ENCODE measurements at regions not wholly inside any gene's neighbourhood (a gene's known extent, or its start where the extent isn't known, plus 50 kb on each side); places are given as distances from the start of the nearest gene placed in this dataset.

DNA sequence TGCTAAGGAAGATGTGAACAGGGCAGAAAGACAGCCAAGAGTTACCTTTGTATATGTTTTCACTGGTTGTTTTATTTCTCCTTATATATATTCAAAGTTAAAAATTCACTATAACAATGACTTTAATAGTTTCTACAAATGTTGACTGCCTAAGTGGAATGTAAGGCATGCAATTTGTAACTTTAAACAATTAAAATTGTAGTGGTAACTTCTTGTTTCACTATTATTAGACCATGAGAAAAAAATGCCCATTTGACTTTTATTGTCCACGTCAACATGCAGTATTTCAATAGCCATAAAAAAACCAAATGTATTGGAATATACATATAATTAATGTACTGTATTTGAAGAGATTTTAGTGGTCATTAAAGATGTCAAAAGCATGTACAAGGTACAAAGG lies 340.7 kb upstream of the CBLB start:
- no peaks in the 10 kb centered on the region for H3K9me3 ChIP-seq
- H3K4me3 ChIP-seq, result no peak overlapping the region
- H3K27me3 ChIP-seq, result no peaks in the 10 kb centered on the region
- H3K36me3 ChIP-seq, result no peaks in the 10 kb centered on the region
- TF ChIP-seq POLR2A (IDR thresholded peaks at IDR 0.05), result no peak
- no peak for TF ChIP-seq CTCF (IDR thresholded peaks at IDR 0.05)
- TF ChIP-seq EP300 (IDR thresholded peaks at IDR 0.05; ENCODE audit: low read depth), result no peak
- no peak for TF ChIP-seq POLR2AphosphoS5 (IDR thresholded peaks at IDR 0.05)
- H3K4me1 ChIP-seq, result peaks cover 0 to 14% (median 0%) of the 10 kb centered on the region in 4 donors
- in situ Hi-C loops (cut with MboI; ENCODE audit: low pct_ligation_motif_present in 1 of 4, low pct_unique_long_range_greater_than_20kb in 1 of 4, low sequenced_read_pairs in 3 of 4) (no loop called here), intact Hi-C loops (cut with DNase I; ENCODE audit: low total_unique reads) (no loop called here)
- H3K27ac ChIP-seq, result no peak overlapping the region
- no peak for DNase-seq
- 13 to 22% methylated on average over 1 of the region's 1 CpG for WGBS, 2 donors (ENCODE audit: low coverage in 1 of 2)

- DNase-seq, result no peak
- H3K4me1 ChIP-seq, result peaks cover 0 to 14% (median 0%) of the 10 kb centered on the region in 4 donors
- H3K9me3 ChIP-seq, result no peaks in the 10 kb centered on the region
- no peaks in the 10 kb centered on the region for H3K36me3 ChIP-seq
- intact Hi-C loops (cut with DNase I; ENCODE audit: low total_unique reads) (no loop called here), in situ Hi-C loops (cut with MboI; ENCODE audit: low pct_ligation_motif_present in 1 of 4, low pct_unique_long_range_greater_than_20kb in 1 of 4, low sequenced_read_pairs in 3 of 4) (no loop called here)
- H3K4me3 ChIP-seq, result no peak overlapping the region
- H3K27me3 ChIP-seq, result no peaks in the 10 kb centered on the region
- TF ChIP-seq POLR2A (IDR thresholded peaks at IDR 0.05) (no peak), POLR2AphosphoS5 (IDR thresholded peaks at IDR 0.05) (no peak), EP300 (IDR thresholded peaks at IDR 0.05; ENCODE audit: low read depth) (no peak), CTCF (IDR thresholded peaks at IDR 0.05) (no peak)
- H3K27ac ChIP-seq, result no peak overlapping the region
- WGBS, 2 donors (ENCODE audit: low coverage in 1 of 2), result 71 to 80% methylated on average over 3 of the region's 3 CpGs
Observed at GRCh38 chr3:106210923-106211322, 342.1 kb upstream of the CBLB start.

DNA sequence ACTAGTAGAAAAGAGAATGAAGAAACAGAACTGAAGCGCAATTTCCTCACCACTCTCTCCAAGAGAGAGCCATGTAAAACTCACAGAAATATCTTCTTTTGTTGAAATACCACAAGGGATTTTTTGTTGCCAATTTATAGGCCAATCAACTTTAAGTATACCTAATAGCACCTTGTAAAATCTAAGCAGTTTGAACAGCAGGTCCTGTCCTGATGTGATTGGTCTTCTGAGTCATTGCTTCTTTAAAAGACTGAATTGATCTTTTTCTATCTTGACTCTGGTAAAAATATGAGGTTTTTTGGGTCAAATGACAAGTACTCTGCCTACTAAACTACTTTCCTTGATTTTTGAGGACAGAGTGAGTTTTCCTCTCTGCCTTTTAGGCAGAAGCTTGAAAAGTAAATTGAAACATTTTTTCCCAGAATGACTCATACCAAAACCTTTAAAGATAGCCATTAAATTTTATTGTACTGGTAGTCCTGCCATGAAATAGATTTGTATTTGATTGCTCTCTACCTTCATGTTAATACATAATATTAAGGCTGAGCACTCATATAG lies 343.9 kb upstream of the CBLB start:
- no peak overlapping the region for H3K27ac ChIP-seq
- no peaks in the 10 kb centered on the region for H3K27me3 ChIP-seq
- TF ChIP-seq CTCF (IDR thresholded peaks at IDR 0.05) (no peak), EP300 (IDR thresholded peaks at IDR 0.05; ENCODE audit: low read depth) (no peak), POLR2AphosphoS5 (IDR thresholded peaks at IDR 0.05) (no peak), POLR2A (IDR thresholded peaks at IDR 0.05) (no peak)
- intact Hi-C loops (cut with DNase I; ENCODE audit: low total_unique reads) (no loop called here), in situ Hi-C loops (cut with MboI; ENCODE audit: low pct_ligation_motif_present in 1 of 4, low pct_unique_long_range_greater_than_20kb in 1 of 4, low sequenced_read_pairs in 3 of 4) (no loop called here)
- 22 to 71% methylated on average over 1 of the region's 1 CpG for WGBS, 2 donors (ENCODE audit: low coverage in 1 of 2)
- no peak overlapping the region for H3K4me3 ChIP-seq
- peaks cover 0 to 14% (median 0%) of the 10 kb centered on the region in 4 donors for H3K4me1 ChIP-seq
- no peaks in the 10 kb centered on the region for H3K36me3 ChIP-seq
- DNase-seq, result no peak
- H3K9me3 ChIP-seq, result no peaks in the 10 kb centered on the region

DNA sequence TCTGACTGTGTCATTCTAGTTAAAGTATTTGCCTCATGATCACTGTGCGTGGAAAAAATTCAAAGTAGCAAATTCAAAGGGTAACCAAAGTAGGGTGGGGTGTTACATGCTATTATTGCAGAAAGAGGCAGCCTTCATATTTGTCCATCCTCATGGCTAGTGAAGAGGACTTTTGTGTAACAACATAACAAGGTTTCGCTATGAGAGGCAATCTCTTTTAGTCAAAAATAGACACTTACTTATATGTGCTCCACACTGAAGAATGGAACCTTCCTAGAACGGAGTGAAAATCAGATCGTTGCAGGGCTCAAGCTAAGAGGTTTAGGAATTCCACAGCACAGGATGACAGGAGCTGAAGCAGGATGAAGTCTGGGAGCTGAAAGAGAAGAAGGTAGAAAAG lies 345.1 kb upstream of the CBLB start:
- no peak for DNase-seq
- no peaks in the 10 kb centered on the region for H3K9me3 ChIP-seq
- H3K36me3 ChIP-seq, result no peaks in the 10 kb centered on the region
- H3K27me3 ChIP-seq, result no peaks in the 10 kb centered on the region
- intact Hi-C loops (cut with DNase I; ENCODE audit: low total_unique reads), result no loop called here
- 87 to 91% methylated on average over 4 of the region's 4 CpGs for WGBS, 2 donors (ENCODE audit: low coverage in 1 of 2)
- H3K4me1 ChIP-seq, result peaks cover 0 to 14% (median 0%) of the 10 kb centered on the region in 4 donors
- TF ChIP-seq POLR2A (IDR thresholded peaks at IDR 0.05) (no peak), POLR2AphosphoS5 (IDR thresholded peaks at IDR 0.05) (no peak), CTCF (IDR thresholded peaks at IDR 0.05) (no peak), EP300 (IDR thresholded peaks at IDR 0.05; ENCODE audit: low read depth) (no peak)
- in situ Hi-C loops (cut with MboI; ENCODE audit: low pct_ligation_motif_present in 1 of 4, low pct_unique_long_range_greater_than_20kb in 1 of 4, low sequenced_read_pairs in 3 of 4), result no loop called here
- no peak overlapping the region for H3K27ac ChIP-seq
- H3K4me3 ChIP-seq, result no peak overlapping the region

All from transverse colon (tissue), 4 donors.